ENCODE measurements at regions not wholly inside any gene's neighbourhood (a gene's known extent, or its start where the extent isn't known, plus 50 kb on each side); places are given as distances from the start of the nearest gene placed in this dataset.

DNA sequence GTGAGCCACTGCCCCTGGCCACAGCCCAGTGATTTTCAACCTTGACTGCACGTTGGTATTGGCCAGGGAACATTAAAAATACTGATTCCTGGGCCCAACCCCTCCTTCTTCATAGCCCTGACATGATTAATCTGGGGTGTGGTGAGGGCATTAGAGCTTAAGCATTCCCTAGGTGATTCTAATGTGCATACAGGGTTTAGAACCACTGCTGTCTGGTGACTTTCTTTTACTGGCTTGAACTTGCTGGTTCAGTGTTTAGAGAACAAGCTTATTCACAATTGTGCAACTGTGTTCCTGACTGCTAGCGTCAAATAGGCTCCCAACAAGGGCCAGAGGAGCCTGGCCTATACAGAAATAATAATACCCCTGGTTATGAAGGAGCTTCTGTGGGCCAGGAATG, 488.8 kb upstream of the CCDC196 start:
- no peak overlapping the region for H2AFZ ChIP-seq (replicated peaks; ENCODE audit: low read length, poor library complexity)
- no peak overlapping the region for H3K18ac ChIP-seq (ENCODE audit: low read depth, low read length)
- H2BK15ac ChIP-seq (ENCODE audit: low read depth, low read length): no peak overlapping the region
- H2AK5ac ChIP-seq (ENCODE audit: low read depth, low read length): no peak overlapping the region
- no peak overlapping the region for H3K23ac ChIP-seq (ENCODE audit: low read depth, low read length)
- no peaks in the 10 kb centered on the region for H3K9me1 ChIP-seq (ENCODE audit: insufficient read depth, low read length)
- no peak for TF ChIP-seq CHD1 (IDR thresholded peaks at IDR 0.05; ENCODE audit: low read depth, low read length)
- no peak for TF ChIP-seq MAZ (IDR thresholded peaks at IDR 0.05; ENCODE audit: borderline replicate concordance, low read depth, low read length)
- no peak for TF ChIP-seq POLR2A (IDR thresholded peaks at IDR 0.05; ENCODE audit: low read depth, low read length)
- TF ChIP-seq RCOR1 (IDR thresholded peaks at IDR 0.05; ENCODE audit: insufficient replicate concordance, low read length): no peak
- no peak for TF ChIP-seq RAD21 (IDR thresholded peaks at IDR 0.05; ENCODE audit: low read length)
- TF ChIP-seq CEBPB (IDR thresholded peaks at IDR 0.05; ENCODE audit: low read depth, low read length): no peak
- TF ChIP-seq SMC3 (IDR thresholded peaks at IDR 0.05; ENCODE audit: low read depth, low read length): no peak
- no peak for TF ChIP-seq FOS (IDR thresholded peaks at IDR 0.05; ENCODE audit: low read depth, low read length)
- no peak for TF ChIP-seq RFX5 (IDR thresholded peaks at IDR 0.05; ENCODE audit: low read depth, low read length)
- no peak for TF ChIP-seq CTCF (conservative IDR thresholded peaks at IDR 0.05; ENCODE audit: low read depth, low read length)
- no peak for TF ChIP-seq BHLHE40 (IDR thresholded peaks at IDR 0.05; ENCODE audit: low read depth, low read length)
- no peak for TF ChIP-seq MXI1 (IDR thresholded peaks at IDR 0.05; ENCODE audit: borderline replicate concordance, low read depth, low read length)
- TF ChIP-seq, protein P1, sequence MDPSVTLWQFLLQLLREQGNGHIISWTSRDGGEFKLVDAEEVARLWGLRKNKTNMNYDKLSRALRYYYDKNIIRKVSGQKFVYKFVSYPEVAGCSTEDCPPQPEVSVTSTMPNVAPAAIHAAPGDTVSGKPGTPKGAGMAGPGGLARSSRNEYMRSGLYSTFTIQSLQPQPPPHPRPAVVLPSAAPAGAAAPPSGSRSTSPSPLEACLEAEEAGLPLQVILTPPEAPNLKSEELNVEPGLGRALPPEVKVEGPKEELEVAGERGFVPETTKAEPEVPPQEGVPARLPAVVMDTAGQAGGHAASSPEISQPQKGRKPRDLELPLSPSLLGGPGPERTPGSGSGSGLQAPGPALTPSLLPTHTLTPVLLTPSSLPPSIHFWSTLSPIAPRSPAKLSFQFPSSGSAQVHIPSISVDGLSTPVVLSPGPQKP (IDR thresholded peaks at IDR 0.05; ENCODE audit: borderline replicate concordance, low read depth, low read length): no peak
- no peak for TF ChIP-seq NFE2L2 (IDR thresholded peaks at IDR 0.05; ENCODE audit: low read depth, low read length)
- TF ChIP-seq, protein P2, sequence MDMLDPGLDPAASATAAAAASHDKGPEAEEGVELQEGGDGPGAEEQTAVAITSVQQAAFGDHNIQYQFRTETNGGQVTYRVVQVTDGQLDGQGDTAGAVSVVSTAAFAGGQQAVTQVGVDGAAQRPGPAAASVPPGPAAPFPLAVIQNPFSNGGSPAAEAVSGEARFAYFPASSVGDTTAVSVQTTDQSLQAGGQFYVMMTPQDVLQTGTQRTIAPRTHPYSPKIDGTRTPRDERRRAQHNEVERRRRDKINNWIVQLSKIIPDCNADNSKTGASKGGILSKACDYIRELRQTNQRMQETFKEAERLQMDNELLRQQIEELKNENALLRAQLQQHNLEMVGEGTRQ (IDR thresholded peaks at IDR 0.05; ENCODE audit: low read depth, low read length): no peak
- no peak for TF ChIP-seq MAFK (IDR thresholded peaks at IDR 0.05; ENCODE audit: low read depth, low read length)
- dilution Hi-C loops (cut with HindIII; ENCODE audit: low sequenced_read_pairs, unreplicated experiment) (no loop called here), in situ Hi-C loops (cut with MboI; ENCODE audit: low sequenced_read_pairs) (no loop called here), intact Hi-C loops (cut with micrococcal nuclease) (no loop called here)
- H2BK5ac ChIP-seq (ENCODE audit: low read depth, low read length, poor library complexity, severe bottlenecking): no peak overlapping the region
- no peak overlapping the region for H3K9ac ChIP-seq (ENCODE audit: low read depth, low read length)
- H2BK20ac ChIP-seq (ENCODE audit: low read depth, low read length): no peak overlapping the region
- H3K27me3 ChIP-seq (ENCODE audit: control insufficient read depth, insufficient read depth, low read length): no peaks in the 10 kb centered on the region
- POLR2A ChIA-PET (ENCODE audit: unreplicated experiment): no interaction called here
- peaks cover 9% of the 10 kb centered on the region for H3K9me3 ChIP-seq (ENCODE audit: control insufficient read depth, insufficient read depth, low read length)
- no peak overlapping the region for H2AK9ac ChIP-seq (replicated peaks; ENCODE audit: low read depth, low read length, poor library complexity)
- H4K20me1 ChIP-seq (ENCODE audit: insufficient read depth, low read length): no peaks in the 10 kb centered on the region
- H3K56ac ChIP-seq (ENCODE audit: extremely low read depth, insufficient read depth, low read length): no peak overlapping the region
- H4K5ac ChIP-seq (ENCODE audit: low read depth, low read length): no peak overlapping the region
- no peak overlapping the region for H2BK120ac ChIP-seq (ENCODE audit: low read depth, low read length)
- no peak overlapping the region for H3K27ac ChIP-seq (ENCODE audit: insufficient read depth, low read length)
- ATAC-seq (ENCODE audit: low read depth) (no peak), DNase-seq (no peak)
- no peaks in the 10 kb centered on the region for H3K36me3 ChIP-seq (ENCODE audit: control insufficient read depth, insufficient read depth, low read length)
- no peak overlapping the region for H3K4ac ChIP-seq (ENCODE audit: low read depth, low read length)
- H3K4me1 ChIP-seq (ENCODE audit: control insufficient read depth, insufficient read depth, low read length): no peaks in the 10 kb centered on the region
- no CpG with 5 or more reads among the region's 2 CpGs for WGBS, 2 experiments (ENCODE audit: extremely low coverage in 2 of 2, insufficient read length in 1 of 2)
- H4K91ac ChIP-seq (ENCODE audit: insufficient read depth, low read depth, low read length): no peak overlapping the region
- H3K4me3 ChIP-seq (ENCODE audit: insufficient read depth, low read depth, low read length): no peak overlapping the region
- CTCF ChIA-PET: no interaction called here
- H4K8ac ChIP-seq (ENCODE audit: low read depth in 2 of 2, low read length in 2 of 2): no peak overlapping the region
- no peaks in the 10 kb centered on the region for H3K79me1 ChIP-seq (ENCODE audit: low read depth in 1 of 2, low read length in 2 of 2)
- H3K14ac ChIP-seq (replicated peaks; ENCODE audit: low read depth, low read length): no peak overlapping the region
- H3K4me2 ChIP-seq (ENCODE audit: low read depth, low read length): no peak overlapping the region
- no TSS peak for BruUV-seq (replicated peaks)
